GM18861 (cell line): ENCODE measurements at regions not wholly inside any gene's neighbourhood (a gene's known extent, or its start where the extent isn't known, plus 50 kb on each side); places are given as distances from the start of the nearest gene placed in this dataset.
"Not testable (repeated sequence)": the region's sequence is repeated elsewhere in the genome, so short reads cannot be mapped to it uniquely, and the experiment has no call there.

ENCODE experiments used
- ATAC-seq: cut with Tn5 transposase; IDR thresholded peaks from one replicate; pipeline ENCODE4 v1.9.1; 2021; ENCODE audit not compliant: unreplicated experiment

- ATAC-seq, result not testable (repeated sequence)
These were observed 188.2 kb upstream of the PLGLB2 start for GRCh38 chr2:87559735-87560134.

GRCh38 chr2:87565116-87565515, 182.8 kb upstream of the PLGLB2 start:
- not testable (repeated sequence) for ATAC-seq

- ATAC-seq, result not testable (repeated sequence)
These were observed 181.4 kb upstream of the PLGLB2 start for GRCh38 chr2:87566531-87566930.

GRCh38 chr2:87567093-87567492, 180.8 kb upstream of the PLGLB2 start:
- not testable (repeated sequence) for ATAC-seq

GRCh38 chr2:87567912-87568311, 180.0 kb upstream of the PLGLB2 start:
- not testable (repeated sequence) for ATAC-seq

- ATAC-seq, result not testable (repeated sequence)
These were observed 179.2 kb upstream of the PLGLB2 start for GRCh38 chr2:87568554-87569278.

- not testable (repeated sequence) for ATAC-seq
These were observed 178.0 kb upstream of the PLGLB2 start for GRCh38 chr2:87569689-87570397.

GRCh38 chr2:87571889-87572465, 175.9 kb upstream of the PLGLB2 start:
- ATAC-seq, result not testable (repeated sequence)

- not testable (repeated sequence) for ATAC-seq
These were observed 175.0 kb upstream of the PLGLB2 start for GRCh38 chr2:87572906-87573305.

GRCh38 chr2:87573386-87574192, 174.3 kb upstream of the PLGLB2 start:
- not testable (repeated sequence) for ATAC-seq

GRCh38 chr2:87574193-87575119, 173.4 kb upstream of the PLGLB2 start:
- ATAC-seq, result not testable (repeated sequence)

GRCh38 chr2:87575138-87575537, 172.7 kb upstream of the PLGLB2 start:
- not testable (repeated sequence) for ATAC-seq

GRCh38 chr2:87577358-87577757, 170.5 kb upstream of the PLGLB2 start:
- ATAC-seq, result not testable (repeated sequence)

- peak; percentile 56 for ATAC-seq
These were observed 165.7 kb upstream of the PLGLB2 start for GRCh38 chr2:87582152-87582551.

GRCh38 chr2:87582579-87582978, 165.3 kb upstream of the PLGLB2 start:
- ATAC-seq, result not testable (repeated sequence)

- ATAC-seq, result not testable (repeated sequence)
These were observed 164.5 kb upstream of the PLGLB2 start for GRCh38 chr2:87583370-87583769.

GRCh38 chr2:87583803-87584202, 164.1 kb upstream of the PLGLB2 start:
- not testable (repeated sequence) for ATAC-seq

- not testable (repeated sequence) for ATAC-seq
These were observed 163.5 kb upstream of the PLGLB2 start for GRCh38 chr2:87584268-87584906.

- not testable (repeated sequence) for ATAC-seq
These were observed 160.0 kb upstream of the PLGLB2 start for GRCh38 chr2:87587934-87588333.
